GM23338 (cell line): ENCODE measurements at regions not wholly inside any gene's neighbourhood (a gene's known extent, or its start where the extent isn't known, plus 50 kb on each side); places are given as distances from the start of the nearest gene placed in this dataset.

Experiments
- ATAC-seq: fragments of 200-7000 bp; cut with Tn5 transposase; 3 replicates; pipeline ENCODE4 v1.9.1; 2020
- DNase-seq: peaks from one replicate; pipeline ENCODE4 v3.0.0-alpha.2; 2015; ENCODE audit warnings: low spot score
- H2AFZ ChIP-seq: fragments of 200-600 bp; sonication (generic); 2 replicates; pipeline ENCODE4 v1.8.0; 2016; ENCODE audit warnings: antibody characterized with exemption, mild to moderate bottlenecking, moderate library complexity
- H3F3A ChIP-seq: fragments of 200-600 bp; sonication (generic); replicated peaks from 2 replicates; pipeline ENCODE4 v1.8.0; 2017; ENCODE audit warnings: antibody characterized with exemption, mixed run types, low read depth
- H3K27ac ChIP-seq: fragments of 200-600 bp; sonication (generic); 2 replicates; pipeline ENCODE4 v1.6.1; 2016; ENCODE audit warnings: low read depth
- H3K27me3 ChIP-seq: fragments of 200-600 bp; sonication (generic); 2 replicates; pipeline ENCODE4 v1.8.0; 2016; ENCODE audit warnings: mild to moderate bottlenecking, mixed run types, moderate library complexity; ENCODE audit not compliant: insufficient read depth
- H3K36me3 ChIP-seq: fragments of 200-600 bp; sonication (generic); 2 replicates; pipeline ENCODE4 v1.8.0; 2016; ENCODE audit warnings: mild to moderate bottlenecking; ENCODE audit not compliant: insufficient read depth
- H3K4me1 ChIP-seq: fragments of 200-600 bp; sonication (generic); 2 replicates; pipeline ENCODE4 v1.8.0; 2016; ENCODE audit warnings: mild to moderate bottlenecking, moderate library complexity; ENCODE audit not compliant: insufficient read depth
- H3K4me2 ChIP-seq: fragments of 200-600 bp; sonication (generic); 2 replicates; pipeline ENCODE4 v1.7.1; 2017; ENCODE audit warnings: mixed run types
- H3K4me3 ChIP-seq: fragments of 200-600 bp; sonication (generic); 2 replicates; pipeline ENCODE4 v1.6.1; 2016; ENCODE audit warnings: mixed run types
- H3K79me2 ChIP-seq: fragments of 200-600 bp; sonication (generic); replicated peaks from 2 replicates; pipeline ENCODE4 v1.8.0; 2017; ENCODE audit warnings: mild to moderate bottlenecking; ENCODE audit not compliant: insufficient read depth
- H3K9me2 ChIP-seq: fragments of 200-600 bp; sonication (generic); 2 replicates; pipeline ENCODE4 v1.8.0; 2017; ENCODE audit not compliant: insufficient read depth
- H4K20me1 ChIP-seq: fragments of 200-600 bp; sonication (generic); replicated peaks from 2 replicates; pipeline ENCODE4 v1.8.0; 2017; ENCODE audit warnings: mild to moderate bottlenecking; ENCODE audit not compliant: insufficient read depth
- H3K27ac Mint-ChIP-seq: 2 replicates; pipeline ENCODE4 v1.8.0; 2020; ENCODE audit warnings: inconsistent platforms, mild to moderate bottlenecking, moderate library complexity, mixed read lengths
- H3K27me3 Mint-ChIP-seq: 3 replicates; pipeline ENCODE4 v1.8.0; 2022; ENCODE audit warnings: low read depth, mild to moderate bottlenecking, moderate library complexity, mixed read lengths, inconsistent platforms; ENCODE audit not compliant: insufficient read depth, poor library complexity
- H3K36me3 Mint-ChIP-seq: 3 replicates; pipeline ENCODE4 v1.8.0; 2021; ENCODE audit warnings: low read depth, mild to moderate bottlenecking, inconsistent platforms, moderate library complexity, mixed read lengths
- H3K4me1 Mint-ChIP-seq: 3 replicates; pipeline ENCODE4 v1.8.0; 2020; ENCODE audit warnings: mild to moderate bottlenecking, inconsistent platforms, mixed read lengths
- H3K4me3 Mint-ChIP-seq: 3 replicates; pipeline ENCODE4 v1.8.0; 2021; ENCODE audit warnings: moderate library complexity, mild to moderate bottlenecking, inconsistent platforms, mixed read lengths
- H3K9me3 Mint-ChIP-seq: 3 replicates; pipeline ENCODE4 v1.8.0; 2020; ENCODE audit warnings: moderate library complexity, mild to moderate bottlenecking, inconsistent platforms, mixed read lengths
- CTCF ChIP-seq, 2 experiments: fragments of 200-600 bp in 1 of 2; sonication (generic) in 1 of 2; conservative IDR thresholded peaks; 2 replicates each; pipeline versions ENCODE4 v1.5.1 to v1.6.1; 2016 to 2017; ENCODE audit warnings: antibody characterized with exemption in 2 of 2, low read depth in 2 of 2, mild to moderate bottlenecking in 2 of 2, moderate library complexity in 1 of 2
- ETS1 ChIP-seq: IDR thresholded peaks from 2 replicates; pipeline ENCODE4 v1.6.1; 2016; ENCODE audit warnings: antibody characterized with exemption
- EZH2 ChIP-seq: fragments of 200-600 bp; sonication (generic); IDR thresholded peaks from one replicate; pipeline ENCODE4 v1.8.0; 2017; ENCODE audit warnings: antibody characterized with exemption, mild to moderate bottlenecking, low read depth; ENCODE audit not compliant: unreplicated experiment
- JUNB ChIP-seq: IDR thresholded peaks from one replicate; pipeline ENCODE4 v1.6.1; 2016; ENCODE audit warnings: antibody characterized with exemption; ENCODE audit not compliant: unreplicated experiment
- NANOG ChIP-seq: IDR thresholded peaks from 2 replicates; pipeline ENCODE4 v1.6.1; 2016; ENCODE audit warnings: antibody characterized with exemption, borderline replicate concordance
- POLR2AphosphoS5 ChIP-seq: IDR thresholded peaks from 2 replicates; pipeline ENCODE4 v1.6.1; 2016; ENCODE audit warnings: antibody characterized with exemption, low read depth
- REST ChIP-seq: IDR thresholded peaks from one replicate; pipeline ENCODE4 v1.6.1; 2018; ENCODE audit warnings: antibody characterized with exemption; ENCODE audit not compliant: unreplicated experiment
- ZNF114 ChIP-seq: fragments of 250-450 bp; sonication (Bioruptor Pico); IDR thresholded peaks from 2 replicates; pipeline ENCODE4 v1.5.0; 2020; ENCODE audit warnings: mild to moderate bottlenecking, moderate library complexity
- ZNF331 ChIP-seq: fragments of 250-450 bp; sonication (Bioruptor Pico); IDR thresholded peaks from 2 replicates; pipeline ENCODE4 v1.5.0; 2020; ENCODE audit warnings: low read depth, mild to moderate bottlenecking, moderate library complexity

- TF ChIP-seq POLR2AphosphoS5 (no peak), CTCF (conservative IDR thresholded peaks at IDR 0.05; ENCODE audit: low read depth in 2 of 2) (peak; percentile 50 to 59)
- Histone ChIP-seq H3K36me3 (no peaks in the 10 kb centered on the region), H3F3A (no peaks in the 10 kb centered on the region), H3K4me1 (peaks cover 4% of the 10 kb centered on the region; the same call in 1 of the 2 replicates), H2AFZ (peak overlapping the region; percentile 73; the same call in 1 of the 2 replicates), H3K4me2 (no peak overlapping the region), H3K27me3 (no peaks in the 10 kb centered on the region), H4K20me1 (no peaks in the 10 kb centered on the region), H3K79me2 (no peaks in the 10 kb centered on the region), H3K4me3 (no peak overlapping the region), H3K9me2 (peaks cover 11% of the 10 kb centered on the region; the same call in 1 of the 2 replicates), H3K27ac (no peak overlapping the region)
- Mint-ChIP-seq H3K36me3 (no peaks in the 10 kb centered on the region), H3K9me3 (no peaks in the 10 kb centered on the region), H3K4me3 (no peak overlapping the region), H3K27me3 (peaks cover 2% of the 10 kb centered on the region), H3K4me1 (no peaks in the 10 kb centered on the region; the same call in 2 of the 3 replicates), H3K27ac (no peak overlapping the region)
- DNase-seq (peak; percentile 47), ATAC-seq (peak; percentile 64; the same call in 2 of the 3 replicates)
Observed at GRCh38 chr12:67430708-67431335, 161.7 kb downstream of the CAND1 start.

GRCh38 chr12:67431411-67432020 is 162.4 kb downstream of the CAND1 start:
- DNase-seq: no peak
- Histone ChIP-seq H3K27ac (no peak overlapping the region), H4K20me1 (no peaks in the 10 kb centered on the region), H3K79me2 (no peaks in the 10 kb centered on the region), H2AFZ (no peak overlapping the region), H3K9me2 (peaks cover 11% of the 10 kb centered on the region; the same call in 1 of the 2 replicates), H3K4me2 (no peak overlapping the region), H3F3A (no peaks in the 10 kb centered on the region), H3K4me1 (no peaks in the 10 kb centered on the region; the same call in 1 of the 2 replicates), H3K4me3 (no peak overlapping the region), H3K36me3 (no peaks in the 10 kb centered on the region), H3K27me3 (no peaks in the 10 kb centered on the region)
- Mint-ChIP-seq H3K4me1 (no peaks in the 10 kb centered on the region; the same call in 2 of the 3 replicates), H3K36me3 (no peaks in the 10 kb centered on the region), H3K4me3 (no peak overlapping the region), H3K27me3 (peaks cover 2% of the 10 kb centered on the region), H3K27ac (no peak overlapping the region), H3K9me3 (no peaks in the 10 kb centered on the region)
- no peak for ATAC-seq
- TF ChIP-seq ZNF331 (CRISPR knock-in tag): no peak
- no peak for TF ChIP-seq POLR2AphosphoS5
- no peak for TF ChIP-seq ZNF114 (CRISPR knock-in tag)
- TF ChIP-seq NANOG: no peak
- TF ChIP-seq JUNB: no peak
- no peak for TF ChIP-seq CTCF (conservative IDR thresholded peaks at IDR 0.05; ENCODE audit: low read depth in 2 of 2)
- TF ChIP-seq EZH2: no peak
- TF ChIP-seq ETS1: no peak
- no peak for TF ChIP-seq REST
